Kidney capillary endothelial cell (primary cell): ENCODE measurements at regions not wholly inside any gene's neighbourhood (a gene's known extent, or its start where the extent isn't known, plus 50 kb on each side); places are given as distances from the start of the nearest gene placed in this dataset.

ENCODE experiments used
- DNase-seq: peaks from one replicate; pipeline ENCODE4 v3.0.0-alpha.2; 2018; ENCODE audit warnings: low spot score

- no peak for DNase-seq
These were observed 348.9 kb upstream of the ISL1 start for GRCh38 chr5:51034222-51034901.

GRCh38 chr5:51039424-51040329, 343.6 kb upstream of the ISL1 start:
- DNase-seq, result no peak

GRCh38 chr5:51043745-51044144, 339.5 kb upstream of the ISL1 start:
- no peak for DNase-seq

- no peak for DNase-seq
These were observed 335.9 kb upstream of the ISL1 start for GRCh38 chr5:51047369-51047768.

- no peak for DNase-seq
These were observed 329.9 kb upstream of the ISL1 start for GRCh38 chr5:51053361-51053760.

GRCh38 chr5:51060953-51061352, 322.3 kb upstream of the ISL1 start:
- DNase-seq, result no peak

GRCh38 chr5:51072937-51073336, 310.3 kb upstream of the ISL1 start:
- no peak for DNase-seq

- DNase-seq, result no peak
These were observed 300.5 kb upstream of the ISL1 start for GRCh38 chr5:51082741-51083140.

- DNase-seq, result no peak
These were observed 291.4 kb upstream of the ISL1 start for GRCh38 chr5:51091816-51092215.

- no peak for DNase-seq
These were observed 287.8 kb upstream of the ISL1 start for GRCh38 chr5:51095486-51095885.

- DNase-seq, result no peak
These were observed 286.4 kb upstream of the ISL1 start for GRCh38 chr5:51096859-51097258.

- DNase-seq, result no peak
These were observed 283.9 kb upstream of the ISL1 start for GRCh38 chr5:51099173-51099853.

- no peak for DNase-seq
These were observed 278.7 kb upstream of the ISL1 start for GRCh38 chr5:51104556-51104955.

- no peak for DNase-seq
These were observed 273.4 kb upstream of the ISL1 start for GRCh38 chr5:51109786-51110410.

GRCh38 chr5:51131266-51131665, 252.0 kb upstream of the ISL1 start:
- no peak for DNase-seq

GRCh38 chr5:51138164-51138563, 245.1 kb upstream of the ISL1 start:
- no peak for DNase-seq

GRCh38 chr5:51148437-51148836, 234.8 kb upstream of the ISL1 start:
- no peak for DNase-seq

GRCh38 chr5:51156222-51156621, 227.0 kb upstream of the ISL1 start:
- no peak for DNase-seq

- DNase-seq, result no peak
These were observed 226.4 kb upstream of the ISL1 start for GRCh38 chr5:51156838-51157237.

- no peak for DNase-seq
These were observed 224.1 kb upstream of the ISL1 start for GRCh38 chr5:51159164-51159563.

GRCh38 chr5:51159606-51160005, 223.6 kb upstream of the ISL1 start:
- no peak for DNase-seq

- no peak for DNase-seq
These were observed 221.0 kb upstream of the ISL1 start for GRCh38 chr5:51162245-51162644.
